OCI-LY1 (cell line): ENCODE measurements at regions not wholly inside any gene's neighbourhood (a gene's known extent, or its start where the extent isn't known, plus 50 kb on each side); places are given as distances from the start of the nearest gene placed in this dataset.

ENCODE experiments used
- H2AFZ ChIP-seq: fragments of 200-600 bp; sonication (generic), shearing (Covaris generic); 2 replicates; pipeline ENCODE4 v1.6.0; 2014; ENCODE audit warnings: antibody characterized with exemption, mild to moderate bottlenecking, low read length
- H3F3A ChIP-seq: fragments of 200-600 bp; sonication (generic), shearing (Covaris generic); 2 replicates; pipeline ENCODE4 v1.6.0; 2014; ENCODE audit warnings: mild to moderate bottlenecking, antibody characterized with exemption, low read length, moderate library complexity; ENCODE audit not compliant: insufficient read depth
- H3K27ac ChIP-seq: fragments of 200-600 bp; sonication (generic); 2 replicates; pipeline ENCODE4 v1.5.1; 2014; ENCODE audit warnings: low read length, mixed run types, mild to moderate bottlenecking, low read depth; ENCODE audit not compliant: poor library complexity, severe bottlenecking
- H3K27me3 ChIP-seq: fragments of 200-600 bp; sonication (generic); 2 replicates; pipeline ENCODE4 v1.6.0; 2014; ENCODE audit warnings: antibody characterized with exemption, mild to moderate bottlenecking, low read length, moderate library complexity; ENCODE audit not compliant: insufficient read depth
- H3K36me3 ChIP-seq: fragments of 200-600 bp; sonication (generic); 2 replicates; pipeline ENCODE4 v1.6.1; 2014; ENCODE audit warnings: mild to moderate bottlenecking, antibody characterized with exemption, low read length, moderate library complexity, mixed read lengths; ENCODE audit not compliant: insufficient read depth
- H3K4me1 ChIP-seq: fragments of 200-600 bp; sonication (generic); 2 replicates; pipeline ENCODE4 v1.5.1; 2014; ENCODE audit warnings: mild to moderate bottlenecking, low read length, moderate library complexity; ENCODE audit not compliant: insufficient read depth, severe bottlenecking
- H3K4me2 ChIP-seq: fragments of 200-600 bp; sonication (generic), shearing (Covaris generic); 2 replicates; pipeline ENCODE4 v1.6.1; 2014; ENCODE audit warnings: low read length
- H3K4me3 ChIP-seq: fragments of 200-600 bp; sonication (generic); 2 replicates; pipeline ENCODE4 v1.5.1; 2014; ENCODE audit warnings: low read length, low read depth, mild to moderate bottlenecking, mixed read lengths; ENCODE audit not compliant: poor library complexity, severe bottlenecking
- H3K79me2 ChIP-seq: fragments of 200-600 bp; shearing (Covaris generic); 2 replicates; pipeline ENCODE4 v1.6.1; 2016; ENCODE audit warnings: mixed run types, low read length, mixed read lengths; ENCODE audit not compliant: insufficient read depth
- H3K9ac ChIP-seq: fragments of 200-600 bp; sonication (generic), shearing (Covaris generic); 2 replicates; pipeline ENCODE4 v1.6.1; 2014; ENCODE audit warnings: mild to moderate bottlenecking, low read length, mixed read lengths
- H3K9me2 ChIP-seq: fragments of 200-600 bp; sonication (generic), shearing (Covaris generic); 2 replicates; pipeline ENCODE4 v1.6.1; 2014; ENCODE audit warnings: low read depth, mild to moderate bottlenecking, low read length, mixed read lengths
- H3K9me3 ChIP-seq: fragments of 200-600 bp; shearing (Covaris generic); 2 replicates; pipeline ENCODE4 v1.6.1; 2014; ENCODE audit warnings: low read length, mixed read lengths
- H4K20me1 ChIP-seq: fragments of 200-600 bp; sonication (generic), shearing (Covaris generic); 2 replicates; pipeline ENCODE4 v1.6.0; 2016; ENCODE audit warnings: mild to moderate bottlenecking, low read length; ENCODE audit not compliant: insufficient read depth
- EZH2 ChIP-seq: fragments of 200-600 bp; sonication (generic), shearing (Covaris generic); IDR thresholded peaks from 2 replicates; pipeline ENCODE4 v1.8.0; 2017; ENCODE audit warnings: borderline replicate concordance, mixed run types, mild to moderate bottlenecking, antibody characterized with exemption, low read length, moderate library complexity, mixed read lengths
- TF ChIP-seq, protein P1 (sequence below): fragments of 200-600 bp; sonication (generic), shearing (Covaris generic); IDR thresholded peaks from 2 replicates; pipeline ENCODE4 v1.5.1; 2017; ENCODE audit warnings: mild to moderate bottlenecking, antibody characterized with exemption, low read length, moderate library complexity, mixed read lengths

DNA sequence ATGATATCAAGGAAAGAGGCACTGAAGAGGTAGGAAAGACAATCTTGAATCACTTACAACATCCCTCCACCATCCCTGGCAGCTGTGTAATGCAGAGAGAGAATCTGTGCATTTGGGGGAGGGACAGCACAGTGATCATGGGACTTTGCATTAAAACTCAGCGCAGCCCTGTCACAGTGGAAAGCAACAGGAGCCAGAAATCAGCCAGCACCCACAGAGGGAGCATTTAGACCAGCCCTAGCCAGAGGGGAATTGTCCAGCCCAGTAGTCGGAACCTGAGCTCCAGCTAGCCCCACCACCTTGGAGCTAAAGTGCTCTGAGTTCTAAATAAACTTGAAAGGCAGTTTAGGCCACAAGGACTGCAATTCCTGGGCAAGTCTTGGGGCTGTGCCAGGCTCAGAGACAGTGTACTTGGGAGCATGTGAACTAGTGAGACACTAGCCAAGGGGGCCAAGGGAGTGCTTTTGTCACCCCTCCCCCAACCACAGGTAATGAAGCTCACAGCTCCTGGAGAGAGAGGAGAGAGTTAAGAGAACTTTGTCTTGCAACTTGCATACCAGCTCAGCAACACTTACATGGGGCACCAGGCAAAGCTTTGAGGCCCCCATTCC is 83.9 kb upstream of the FAM241A start:
- Histone ChIP-seq H3K9me2 (no peaks in the 10 kb centered on the region), H3K27ac (no peak overlapping the region), H3K4me2 (no peak overlapping the region), H2AFZ (no peak overlapping the region), H3K9ac (no peak overlapping the region), H3K27me3 (no peaks in the 10 kb centered on the region), H3K4me3 (no peak overlapping the region), H3K9me3 (no peaks in the 10 kb centered on the region), H4K20me1 (no peaks in the 10 kb centered on the region), H3F3A (no peaks in the 10 kb centered on the region), H3K36me3 (no peaks in the 10 kb centered on the region), H3K79me2 (no peaks in the 10 kb centered on the region), H3K4me1 (no peaks in the 10 kb centered on the region)
- no peak for TF ChIP-seq EZH2
- TF ChIP-seq, protein P1, sequence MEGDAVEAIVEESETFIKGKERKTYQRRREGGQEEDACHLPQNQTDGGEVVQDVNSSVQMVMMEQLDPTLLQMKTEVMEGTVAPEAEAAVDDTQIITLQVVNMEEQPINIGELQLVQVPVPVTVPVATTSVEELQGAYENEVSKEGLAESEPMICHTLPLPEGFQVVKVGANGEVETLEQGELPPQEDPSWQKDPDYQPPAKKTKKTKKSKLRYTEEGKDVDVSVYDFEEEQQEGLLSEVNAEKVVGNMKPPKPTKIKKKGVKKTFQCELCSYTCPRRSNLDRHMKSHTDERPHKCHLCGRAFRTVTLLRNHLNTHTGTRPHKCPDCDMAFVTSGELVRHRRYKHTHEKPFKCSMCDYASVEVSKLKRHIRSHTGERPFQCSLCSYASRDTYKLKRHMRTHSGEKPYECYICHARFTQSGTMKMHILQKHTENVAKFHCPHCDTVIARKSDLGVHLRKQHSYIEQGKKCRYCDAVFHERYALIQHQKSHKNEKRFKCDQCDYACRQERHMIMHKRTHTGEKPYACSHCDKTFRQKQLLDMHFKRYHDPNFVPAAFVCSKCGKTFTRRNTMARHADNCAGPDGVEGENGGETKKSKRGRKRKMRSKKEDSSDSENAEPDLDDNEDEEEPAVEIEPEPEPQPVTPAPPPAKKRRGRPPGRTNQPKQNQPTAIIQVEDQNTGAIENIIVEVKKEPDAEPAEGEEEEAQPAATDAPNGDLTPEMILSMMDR, result no peak

- Histone ChIP-seq H3K4me1 (no peaks in the 10 kb centered on the region), H3K27me3 (no peaks in the 10 kb centered on the region), H2AFZ (no peak overlapping the region), H3K9me2 (no peaks in the 10 kb centered on the region), H3K9me3 (no peaks in the 10 kb centered on the region), H4K20me1 (no peaks in the 10 kb centered on the region; the same call in 1 of the 2 replicates), H3K79me2 (no peaks in the 10 kb centered on the region), H3K27ac (no peak overlapping the region), H3K4me2 (no peak overlapping the region), H3K36me3 (no peaks in the 10 kb centered on the region), H3K9ac (no peak overlapping the region), H3F3A (no peaks in the 10 kb centered on the region), H3K4me3 (no peak overlapping the region)
- TF ChIP-seq, protein P1, result no peak
- TF ChIP-seq EZH2, result no peak
Measured at GRCh38 chr4:112063260-112063659, 82.0 kb upstream of the FAM241A start.

GRCh38 chr4:112069110-112069509 is 76.1 kb upstream of the FAM241A start:
- H3K4me2 ChIP-seq, result no peak overlapping the region
- H3K9me3 ChIP-seq, result no peaks in the 10 kb centered on the region
- no peaks in the 10 kb centered on the region for H3K4me1 ChIP-seq
- H3K36me3 ChIP-seq, result no peaks in the 10 kb centered on the region
- H3K27me3 ChIP-seq, result no peaks in the 10 kb centered on the region
- H4K20me1 ChIP-seq, result no peaks in the 10 kb centered on the region; the same call in 1 of the 2 replicates
- no peak overlapping the region for H3K4me3 ChIP-seq
- H3K79me2 ChIP-seq, result no peaks in the 10 kb centered on the region
- H3K9me2 ChIP-seq, result no peaks in the 10 kb centered on the region
- H3K27ac ChIP-seq, result no peak overlapping the region
- no peak for TF ChIP-seq EZH2
- TF ChIP-seq, protein P1, result no peak
- no peaks in the 10 kb centered on the region for H3F3A ChIP-seq
- H3K9ac ChIP-seq, result no peak overlapping the region
- no peak overlapping the region for H2AFZ ChIP-seq
